B cell (primary cell): ENCODE measurements at regions not wholly inside any gene's neighbourhood (a gene's known extent, or its start where the extent isn't known, plus 50 kb on each side); places are given as distances from the start of the nearest gene placed in this dataset.

Experiments
- CTCF ChIP-seq: fragments of 200-600 bp; IDR thresholded peaks from one replicate; pipeline ENCODE4 v1.8.0; 2022; ENCODE audit warnings: antibody characterized with exemption, mild to moderate bottlenecking
- EZH2 ChIP-seq: IDR thresholded peaks from 2 replicates; pipeline ENCODE4 v1.6.1; 2012; ENCODE audit warnings: borderline replicate concordance, low read depth, mild to moderate bottlenecking, moderate library complexity, low read length; ENCODE audit not compliant: insufficient read depth, poor library complexity, severe bottlenecking

- TF ChIP-seq CTCF (no peak), EZH2 (no peak)
Measured at GRCh38 chrX:69068301-69069085, 96.8 kb downstream of the PJA1 start.
